HG02981 (cell line): ENCODE measurements at regions not wholly inside any gene's neighbourhood (a gene's known extent, or its start where the extent isn't known, plus 50 kb on each side); places are given as distances from the start of the nearest gene placed in this dataset.
"Not testable (repeated sequence)": the region's sequence is repeated elsewhere in the genome, so short reads cannot be mapped to it uniquely, and the experiment has no call there.

Source experiments
- ATAC-seq: cut with Tn5 transposase; IDR thresholded peaks from one replicate; pipeline ENCODE4 v1.9.1; 2021; ENCODE audit warnings: mild to moderate bottlenecking, moderate library complexity; ENCODE audit not compliant: unreplicated experiment

GRCh38 chr2:88988617-88989016 is 297.1 kb downstream of the RPIA start:
- ATAC-seq = not testable (repeated sequence)

GRCh38 chr2:88992819-88993218 is 301.3 kb downstream of the RPIA start:
- ATAC-seq = not testable (repeated sequence)

GRCh38 chr2:88994856-88995255 is 303.4 kb downstream of the RPIA start:
- ATAC-seq = not testable (repeated sequence)

GRCh38 chr2:88996588-88996987 is 305.1 kb downstream of the RPIA start:
- not testable (repeated sequence) for ATAC-seq

- ATAC-seq = no peak
Observed at GRCh38 chr2:88999365-88999764, 307.9 kb downstream of the RPIA start.

- no peak for ATAC-seq
Observed at GRCh38 chr2:89000235-89000634, 308.8 kb downstream of the RPIA start.

- not testable (repeated sequence) for ATAC-seq
Observed at GRCh38 chr2:89004238-89004637, 312.8 kb downstream of the RPIA start.

GRCh38 chr2:89020566-89020965 is 329.1 kb downstream of the RPIA start:
- not testable (repeated sequence) for ATAC-seq

GRCh38 chr2:89026296-89026695 is 334.8 kb downstream of the RPIA start:
- ATAC-seq = not testable (repeated sequence)

GRCh38 chr2:89027115-89027514 is 335.6 kb downstream of the RPIA start:
- not testable (repeated sequence) for ATAC-seq

GRCh38 chr2:89027536-89027935 is 336.1 kb downstream of the RPIA start:
- not testable (repeated sequence) for ATAC-seq

- ATAC-seq = not testable (repeated sequence)
Observed at GRCh38 chr2:89029257-89029656, 337.8 kb downstream of the RPIA start.

- peak; percentile 59 for ATAC-seq
Observed at GRCh38 chr2:89048138-89049066, 356.9 kb downstream of the RPIA start.

GRCh38 chr2:89058616-89059015 is 367.1 kb downstream of the RPIA start:
- not testable (repeated sequence) for ATAC-seq

GRCh38 chr2:89061174-89061573 is 369.7 kb downstream of the RPIA start:
- ATAC-seq = not testable (repeated sequence)

- not testable (repeated sequence) for ATAC-seq
Observed at GRCh38 chr2:89076771-89077170, 385.3 kb downstream of the RPIA start.

GRCh38 chr2:89092911-89093310 is 401.4 kb downstream of the RPIA start:
- not testable (repeated sequence) for ATAC-seq

GRCh38 chr2:89095060-89095459 is 403.6 kb downstream of the RPIA start:
- not testable (repeated sequence) for ATAC-seq

GRCh38 chr2:89102587-89102986 is 411.1 kb downstream of the RPIA start:
- ATAC-seq = not testable (repeated sequence)

- ATAC-seq = not testable (repeated sequence)
Observed at GRCh38 chr2:89106369-89107019, 415.0 kb downstream of the RPIA start.

- ATAC-seq = not testable (repeated sequence)
Observed at GRCh38 chr2:89112434-89112833, 421.0 kb downstream of the RPIA start.

- not testable (repeated sequence) for ATAC-seq
Observed at GRCh38 chr2:89113286-89113685, 421.8 kb downstream of the RPIA start.
